Right lobe of liver (tissue), 6 donors: ENCODE measurements at regions not wholly inside any gene's neighbourhood (a gene's known extent, or its start where the extent isn't known, plus 50 kb on each side); places are given as distances from the start of the nearest gene placed in this dataset.

Experiments
- ATAC-seq, 4 donors: fragments of 200-7000 bp; cut with Tn5 transposase; one replicate each; pipeline ENCODE4 v1.9.1; 2020; ENCODE audit warnings: mild to moderate bottlenecking in 4 of 4, moderate library complexity in 4 of 4
- DNase-seq, 3 donors: peaks; one replicate each; pipeline ENCODE4 v3.0.0-alpha.2; 2020
- H3K27ac ChIP-seq, 3 donors: fragments of 200-600 bp; one replicate each; pipeline ENCODE4 v1.8.0; 2022
- H3K27me3 ChIP-seq, 2 donors: fragments of 200-600 bp; one replicate each; pipeline ENCODE4 v1.8.0; 2022
- H3K36me3 ChIP-seq, 4 donors: fragments of 200-600 bp; sonication (generic) in 1 of 4; one replicate each; pipeline versions ENCODE4 v1.5.1 to v1.8.0; 2017 to 2022; ENCODE audit warnings: control low read depth in 1 of 4
- H3K4me1 ChIP-seq, 4 donors: fragments of 200-600 bp; sonication (generic) in 1 of 4; one replicate each; pipeline versions ENCODE4 v1.5.1 to v1.8.0; 2017 to 2022; ENCODE audit warnings: control low read depth in 1 of 4
- H3K4me3 ChIP-seq, 3 donors: fragments of 200-600 bp; one replicate each; pipeline ENCODE4 v1.8.0; 2022
- H3K9me3 ChIP-seq, 4 donors: fragments of 200-600 bp; sonication (generic) in 1 of 4; one replicate each; pipeline versions ENCODE4 v1.5.1 to v1.8.0; 2017 to 2022; ENCODE audit warnings: control low read depth in 1 of 4
- POLR2A ChIP-seq: fragments of 450-650 bp; IDR thresholded peaks from one replicate; pipeline ENCODE4 v1.6.1; 2017; ENCODE audit warnings: antibody characterized with exemption, mild to moderate bottlenecking
- WGBS: methylation state at CpG from one replicate; pipeline ENCODE4 v1.1.6; 2018; ENCODE audit warnings: low coverage, low lambda C conversion rate; ENCODE audit not compliant: insufficient coverage; ENCODE audit errors: missing lambda C conversion rate; 5-methylcytosine and 5-hydroxymethylcytosine counted together
- intact Hi-C, 2 donors: fragments of 100-400 bp; cut with DNase I; formaldehyde crosslinking; loops; one replicate each; pipeline versions ENCODE4 v1.11.2 to v1.14.1; 2022
- TF ChIP-seq, protein P1 (sequence below), 4 donors: fragments of 200-600 bp in 3 of 4; fragments of 450-650 bp in 1 of 4; IDR thresholded peaks; one replicate each; pipeline versions ENCODE4 v1.5.1 to v1.8.0; 2016 to 2022; ENCODE audit warnings: antibody characterized with exemption in 4 of 4, mild to moderate bottlenecking in 2 of 4
- donor health status: DM: no; HTN: yes; CAD: no.
- donor health status: DM: no; HTN: no; CAD: no.
- donor health status: DM: no; HTN: no; CAD: no.
- donor health status: DM: no; HTN: yes; CAD: no.
- donor health status: DM: no; HTN: yes; CAD: no.

DNA sequence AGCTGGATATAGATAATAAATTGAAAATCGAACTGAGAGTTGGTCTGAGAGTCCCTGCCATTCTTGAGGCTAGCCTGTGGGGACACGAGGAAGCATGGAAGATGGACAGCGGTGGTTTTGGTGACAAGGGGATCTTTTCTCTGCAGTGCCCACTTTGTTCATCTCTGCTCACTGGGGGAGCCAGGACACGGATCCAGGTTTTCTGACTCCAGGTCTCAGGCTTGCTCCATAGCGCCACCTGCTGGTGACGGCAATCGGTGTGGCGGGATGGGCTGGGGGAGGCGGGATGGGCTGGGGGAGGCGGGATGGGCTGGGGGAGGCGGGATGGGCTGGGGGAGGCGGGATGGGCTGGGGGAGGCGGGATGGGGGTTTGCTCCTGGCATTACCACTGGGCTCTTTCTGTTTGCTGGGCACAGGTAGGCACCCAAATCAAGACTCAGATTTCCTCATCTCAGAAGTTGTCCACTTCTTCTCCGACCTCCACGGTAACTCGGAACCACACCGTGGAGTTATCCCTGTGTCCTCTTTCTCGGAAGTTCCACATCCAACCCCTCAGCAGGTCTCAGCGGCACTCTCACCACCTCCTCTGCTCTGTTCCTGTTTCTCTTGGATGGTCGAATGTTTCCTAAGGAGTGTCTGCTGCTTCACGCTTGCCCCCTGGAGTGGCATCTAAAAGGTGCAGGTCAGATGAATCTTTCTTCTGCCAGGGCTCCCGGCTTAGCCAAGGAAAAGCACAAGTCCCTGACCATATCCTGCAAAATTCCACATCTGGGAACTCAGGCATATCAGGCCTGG, 142.4 kb downstream of the CYLD start:
- DNase-seq: peak in 1 of 3 donors; percentile 31

DNA sequence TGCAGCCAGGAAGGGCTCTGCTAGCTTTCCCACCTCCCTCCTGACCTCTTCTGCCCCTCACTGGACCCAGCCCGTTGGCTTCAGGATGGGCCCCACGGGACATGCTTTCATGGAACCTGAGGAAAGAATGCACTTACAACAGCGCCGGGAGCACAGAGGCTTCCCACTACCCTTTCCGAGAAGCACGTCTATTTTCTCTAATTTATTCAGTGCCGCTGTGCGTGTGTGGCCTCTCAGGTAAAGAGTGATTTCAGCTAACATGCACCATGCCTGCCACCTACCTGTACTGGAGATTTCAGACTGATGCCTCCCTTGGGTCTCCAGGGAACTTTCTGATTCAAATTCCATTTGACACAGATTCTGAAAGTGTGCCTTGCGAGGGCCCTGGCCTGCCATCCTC, 140.1 kb downstream of the CYLD start:
- WGBS: 78% methylated on average over 8 of the region's 9 CpGs

More for the DNA sequence above, 142.4 kb downstream of the CYLD start:
- WGBS: 52% methylated on average over 14 of the region's 22 CpGs
- peak in 1 of 4 donors; percentile 55 for ATAC-seq
- Histone ChIP-seq H3K9me3 (no peaks in the 10 kb centered on the region), H3K4me3 (no peak overlapping the region), H3K4me1 (peaks cover 0 to 18% (median 2%) of the 10 kb centered on the region in 4 donors), H3K27me3 (no peaks in the 10 kb centered on the region), H3K36me3 (no peaks in the 10 kb centered on the region), H3K27ac (no peak overlapping the region)
- TF ChIP-seq, protein P1, sequence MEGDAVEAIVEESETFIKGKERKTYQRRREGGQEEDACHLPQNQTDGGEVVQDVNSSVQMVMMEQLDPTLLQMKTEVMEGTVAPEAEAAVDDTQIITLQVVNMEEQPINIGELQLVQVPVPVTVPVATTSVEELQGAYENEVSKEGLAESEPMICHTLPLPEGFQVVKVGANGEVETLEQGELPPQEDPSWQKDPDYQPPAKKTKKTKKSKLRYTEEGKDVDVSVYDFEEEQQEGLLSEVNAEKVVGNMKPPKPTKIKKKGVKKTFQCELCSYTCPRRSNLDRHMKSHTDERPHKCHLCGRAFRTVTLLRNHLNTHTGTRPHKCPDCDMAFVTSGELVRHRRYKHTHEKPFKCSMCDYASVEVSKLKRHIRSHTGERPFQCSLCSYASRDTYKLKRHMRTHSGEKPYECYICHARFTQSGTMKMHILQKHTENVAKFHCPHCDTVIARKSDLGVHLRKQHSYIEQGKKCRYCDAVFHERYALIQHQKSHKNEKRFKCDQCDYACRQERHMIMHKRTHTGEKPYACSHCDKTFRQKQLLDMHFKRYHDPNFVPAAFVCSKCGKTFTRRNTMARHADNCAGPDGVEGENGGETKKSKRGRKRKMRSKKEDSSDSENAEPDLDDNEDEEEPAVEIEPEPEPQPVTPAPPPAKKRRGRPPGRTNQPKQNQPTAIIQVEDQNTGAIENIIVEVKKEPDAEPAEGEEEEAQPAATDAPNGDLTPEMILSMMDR (IDR thresholded peaks at IDR 0.05): peak in 2 of 4 donors; percentile 22 to 32
- no peak for TF ChIP-seq POLR2A
- intact Hi-C loops: no loop called here

DNA sequence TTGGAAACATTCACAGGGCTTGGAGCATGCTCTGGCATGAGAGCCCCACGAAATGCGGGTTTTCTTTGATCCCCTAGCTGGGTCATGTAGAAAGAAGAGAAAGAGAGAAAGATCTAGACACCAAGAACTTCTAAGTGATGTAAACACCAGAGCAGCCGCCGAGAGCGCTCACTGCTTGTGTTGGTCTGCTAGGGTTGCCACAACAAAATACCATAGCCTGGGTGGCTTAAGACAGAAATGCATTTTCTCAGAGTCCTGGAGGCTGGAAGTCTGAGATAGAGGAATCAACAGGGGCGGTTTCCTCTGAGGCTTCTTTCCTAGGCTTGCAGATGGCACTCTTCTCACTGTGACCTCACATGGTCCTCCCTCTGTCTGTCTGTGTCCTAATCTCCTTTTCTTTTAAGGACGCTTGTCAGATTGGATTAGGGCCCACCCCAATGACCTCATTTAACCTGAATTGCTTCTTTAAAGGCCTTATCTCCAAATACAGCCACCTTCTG, 139.5 kb downstream of the CYLD start:
- intact Hi-C loops: no loop called here
- no peak for DNase-seq

More for the DNA sequence above, 140.1 kb downstream of the CYLD start:
- H3K27ac ChIP-seq: peak overlapping the region in 1 of 3 donors; percentile 71
- no peaks in the 10 kb centered on the region for H3K9me3 ChIP-seq
- ATAC-seq (no peak), DNase-seq (no peak)
- peaks cover 0 to 18% (median 2%) of the 10 kb centered on the region in 4 donors for H3K4me1 ChIP-seq
- TF ChIP-seq POLR2A: no peak
- TF ChIP-seq, protein P1 (IDR thresholded peaks at IDR 0.05): no peak
- intact Hi-C loops: no loop called here
- H3K27me3 ChIP-seq: no peaks in the 10 kb centered on the region
- H3K36me3 ChIP-seq: no peaks in the 10 kb centered on the region
- H3K4me3 ChIP-seq: no peak overlapping the region

DNA sequence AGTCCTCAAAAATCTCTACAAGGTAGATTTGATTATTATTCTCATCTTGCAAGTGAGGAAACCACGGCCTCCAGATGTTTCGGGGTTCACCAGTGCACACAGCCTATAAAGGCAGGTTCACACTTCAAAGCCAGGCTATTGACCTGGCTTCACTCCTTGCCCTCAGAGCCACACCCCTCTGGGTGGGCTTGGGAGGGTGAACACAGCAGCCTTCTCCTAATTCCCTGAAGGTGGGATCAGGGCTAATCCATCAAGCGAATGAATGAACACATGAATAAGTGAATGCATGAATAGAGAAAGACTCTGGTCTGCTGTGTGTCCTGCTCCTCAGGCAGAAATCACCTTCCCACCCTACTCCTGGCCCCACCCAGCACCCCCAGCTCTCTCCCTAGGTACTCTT, 139.0 kb downstream of the CYLD start:
- TF ChIP-seq, protein P1 (IDR thresholded peaks at IDR 0.05): no peak
- no peak for TF ChIP-seq POLR2A
- ATAC-seq (no peak), DNase-seq (no peak)
- Histone ChIP-seq H3K4me1 (peaks cover 0 to 18% (median 2%) of the 10 kb centered on the region in 4 donors), H3K4me3 (peak overlapping the region in 1 of 3 donors; percentile 41), H3K27me3 (no peaks in the 10 kb centered on the region), H3K27ac (peak overlapping the region in 1 of 3 donors; percentile 71), H3K9me3 (no peaks in the 10 kb centered on the region), H3K36me3 (no peaks in the 10 kb centered on the region)
- intact Hi-C loops: no loop called here
- 85% methylated on average over 2 of the region's 3 CpGs for WGBS

More for the DNA sequence above, 139.5 kb downstream of the CYLD start:
- ATAC-seq: peak in 1 of 4 donors; percentile 2
- H3K9me3 ChIP-seq: no peaks in the 10 kb centered on the region
- no peaks in the 10 kb centered on the region for H3K27me3 ChIP-seq
- H3K36me3 ChIP-seq: no peaks in the 10 kb centered on the region
- H3K27ac ChIP-seq: peak overlapping the region in 1 of 3 donors; percentile 71
- TF ChIP-seq POLR2A: no peak
- TF ChIP-seq, protein P1 (IDR thresholded peaks at IDR 0.05): no peak
- H3K4me3 ChIP-seq: no peak overlapping the region
- H3K4me1 ChIP-seq: peaks cover 0 to 18% (median 2%) of the 10 kb centered on the region in 4 donors
- 87% methylated on average over 6 of the region's 7 CpGs for WGBS
